ENCODE measurements at regions not wholly inside any gene's neighbourhood (a gene's known extent, or its start where the extent isn't known, plus 50 kb on each side); places are given as distances from the start of the nearest gene placed in this dataset.

- intact Hi-C loops (cut with DNase I): loop anchor here (10.0 kb wide), 2 partner anchors 116 to 366 kb away; partner anchors contain the start of gene ETV6
Measured at GRCh38 chr12:12010277-12011039, 60.3 kb upstream of the BCL2L14 start.

GRCh38 chr12:12011880-12012260 lies 58.9 kb upstream of the BCL2L14 start:
- DNase-seq (ENCODE audit: low spot score): no peak
- intact Hi-C loops (cut with DNase I): loop anchor here (10.0 kb wide), 2 partner anchors 117 to 367 kb away; partner anchors contain the start of gene ETV6

More at GRCh38 chr12:12010277-12011039, 60.3 kb upstream of the BCL2L14 start:
- peak; percentile 83 for DNase-seq (ENCODE audit: low spot score)

- DNase-seq (ENCODE audit: low spot score): no peak
- intact Hi-C loops (cut with DNase I): loop anchor here (10.0 kb wide), 2 partner anchors 120 to 370 kb away; partner anchors contain the start of gene ETV6
Measured at GRCh38 chr12:12015073-12015685, 55.6 kb upstream of the BCL2L14 start.

DNA sequence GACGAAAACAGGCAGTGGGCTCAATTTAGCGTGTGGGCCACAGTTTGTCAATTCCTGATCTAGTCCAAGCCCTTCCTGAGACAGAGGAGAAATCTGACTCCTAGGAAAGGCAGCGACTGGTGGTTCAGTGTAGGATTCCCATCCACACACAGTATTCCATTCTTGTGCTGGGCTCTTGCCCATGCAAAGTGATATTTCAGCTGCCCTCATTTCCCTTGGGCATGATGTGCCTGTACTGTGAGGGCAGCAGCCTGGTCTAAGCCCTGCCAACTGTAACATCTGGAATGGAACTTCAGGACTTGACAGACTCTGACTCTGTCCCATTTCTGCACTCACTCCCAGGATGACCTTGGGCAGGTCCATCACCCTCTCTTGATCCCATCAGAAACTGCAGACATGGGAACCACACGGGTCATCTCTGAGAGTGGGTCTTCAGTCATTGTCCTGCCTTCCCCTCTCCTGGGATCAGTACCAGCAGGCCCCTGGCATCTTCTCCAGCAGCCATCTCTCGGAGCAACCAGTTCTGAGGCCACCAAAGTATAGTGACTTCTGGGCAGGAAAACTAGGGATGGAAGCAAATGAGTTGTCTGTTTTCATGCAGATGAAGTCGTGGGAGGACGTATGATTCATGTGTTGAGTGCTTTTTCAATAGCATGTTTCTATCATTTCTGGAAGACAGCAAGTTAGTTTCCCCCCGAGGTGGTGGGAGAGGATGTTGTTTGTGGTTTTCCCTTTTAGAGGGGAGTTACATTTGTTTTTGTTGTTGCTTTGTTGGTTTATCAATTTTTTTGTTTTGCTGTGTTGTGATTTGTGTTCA lies 54.2 kb upstream of the BCL2L14 start:
- intact Hi-C loops (cut with DNase I): loop anchor here (10.0 kb wide), 2 partner anchors 122 to 372 kb away; partner anchors contain the start of gene ETV6
- no peak for DNase-seq (ENCODE audit: low spot score)

- intact Hi-C loops (cut with DNase I): loop anchor here (10.0 kb wide), 2 partner anchors 122 to 372 kb away; partner anchors contain the start of gene ETV6
- DNase-seq (ENCODE audit: low spot score): no peak
Measured at GRCh38 chr12:12017135-12017581, 53.6 kb upstream of the BCL2L14 start.

GRCh38 chr12:12017798-12018197 lies 52.9 kb upstream of the BCL2L14 start:
- DNase-seq (ENCODE audit: low spot score): no peak
- intact Hi-C loops (cut with DNase I): loop anchor here (10.0 kb wide), 2 partner anchors 123 to 373 kb away; partner anchors contain the start of gene ETV6

DNA sequence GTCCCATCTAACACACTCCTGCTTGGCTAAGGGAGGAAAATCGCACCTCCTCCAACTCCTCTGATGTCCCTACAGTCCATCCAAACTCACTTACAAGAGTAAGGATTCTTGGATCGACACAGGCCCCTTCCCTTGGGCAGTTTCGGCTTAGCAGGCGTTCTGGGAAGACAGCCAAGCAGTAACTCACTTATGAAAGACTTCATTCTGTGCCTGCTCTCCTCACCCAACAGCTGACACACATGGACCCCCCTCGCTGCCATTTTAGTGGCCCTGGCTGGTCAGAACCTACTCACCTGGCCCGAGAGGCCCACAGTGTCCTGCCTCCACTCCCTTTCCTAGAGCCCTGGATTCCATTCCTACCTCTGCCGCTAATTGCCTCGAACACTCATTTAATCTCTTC lies 52.3 kb upstream of the BCL2L14 start:
- no peak for DNase-seq (ENCODE audit: low spot score)
- intact Hi-C loops (cut with DNase I): loop anchor here (10.0 kb wide), 2 partner anchors 124 to 374 kb away; partner anchors contain the start of gene ETV6

- intact Hi-C loops (cut with DNase I): loop anchor here (10.0 kb wide), 2 partner anchors 125 to 375 kb away; partner anchors contain the start of gene ETV6
- DNase-seq (ENCODE audit: low spot score): no peak
Measured at GRCh38 chr12:12019881-12020280, 50.9 kb upstream of the BCL2L14 start.

DNA sequence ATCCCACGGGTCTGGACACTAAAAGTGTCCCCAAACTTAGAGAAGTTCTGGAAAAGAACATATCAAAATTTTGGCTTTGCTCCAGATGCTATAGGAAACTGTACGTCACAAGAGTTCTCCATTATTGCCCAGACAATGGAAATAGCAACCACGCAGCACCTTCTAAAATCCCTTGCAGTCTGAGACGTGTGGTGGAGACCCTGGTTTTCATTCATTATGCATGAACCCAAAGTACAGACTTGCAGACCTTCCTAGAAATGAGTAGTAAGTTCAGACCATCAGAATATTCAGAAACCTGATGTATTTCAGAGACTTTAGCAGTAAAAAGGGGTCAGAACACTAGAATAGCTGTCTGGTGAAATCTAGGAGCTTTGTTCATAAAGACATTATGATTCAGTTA lies 50.0 kb upstream of the BCL2L14 start:
- intact Hi-C loops (cut with DNase I): no loop called here
- DNase-seq (ENCODE audit: low spot score): no peak
